Neural crest cell (in vitro differentiated cells): ENCODE measurements at regions not wholly inside any gene's neighbourhood (a gene's known extent, or its start where the extent isn't known, plus 50 kb on each side); places are given as distances from the start of the nearest gene placed in this dataset.
"Not testable (repeated sequence)": the region's sequence is repeated elsewhere in the genome, so short reads cannot be mapped to it uniquely, and the experiment has no call there.

ENCODE experiments used
- DNase-seq: peaks from one replicate; pipeline ENCODE4 v3.0.0; 2021; ENCODE audit warnings: low read depth, mixed read lengths, low spot score
- H3K27ac Mint-ChIP-seq: one replicate; pipeline ENCODE4 v1.8.0; 2021; ENCODE audit warnings: mild to moderate bottlenecking, mixed read lengths; ENCODE audit not compliant: unreplicated experiment
- H3K27me3 Mint-ChIP-seq: 2 replicates; pipeline ENCODE4 v1.8.0; 2021; ENCODE audit warnings: low read depth, mild to moderate bottlenecking, mixed read lengths
- H3K36me3 Mint-ChIP-seq: 2 replicates; pipeline ENCODE4 v1.8.0; 2021; ENCODE audit warnings: low read depth, mild to moderate bottlenecking, mixed read lengths
- H3K4me1 Mint-ChIP-seq: 2 replicates; pipeline ENCODE4 v1.8.0; 2021; ENCODE audit warnings: mixed read lengths
- H3K4me3 Mint-ChIP-seq: one replicate; pipeline ENCODE4 v1.8.0; 2021; ENCODE audit warnings: mild to moderate bottlenecking, mixed read lengths
- H3K9me3 Mint-ChIP-seq: 2 replicates; pipeline ENCODE4 v1.8.0; 2021; ENCODE audit warnings: mixed read lengths
- TF ChIP-seq, protein P1 (sequence below): fragments of 200-600 bp; sonication (generic); conservative IDR thresholded peaks from 2 replicates; pipeline ENCODE4 v1.5.0; 2021; ENCODE audit warnings: antibody characterized with exemption, mild to moderate bottlenecking

DNA sequence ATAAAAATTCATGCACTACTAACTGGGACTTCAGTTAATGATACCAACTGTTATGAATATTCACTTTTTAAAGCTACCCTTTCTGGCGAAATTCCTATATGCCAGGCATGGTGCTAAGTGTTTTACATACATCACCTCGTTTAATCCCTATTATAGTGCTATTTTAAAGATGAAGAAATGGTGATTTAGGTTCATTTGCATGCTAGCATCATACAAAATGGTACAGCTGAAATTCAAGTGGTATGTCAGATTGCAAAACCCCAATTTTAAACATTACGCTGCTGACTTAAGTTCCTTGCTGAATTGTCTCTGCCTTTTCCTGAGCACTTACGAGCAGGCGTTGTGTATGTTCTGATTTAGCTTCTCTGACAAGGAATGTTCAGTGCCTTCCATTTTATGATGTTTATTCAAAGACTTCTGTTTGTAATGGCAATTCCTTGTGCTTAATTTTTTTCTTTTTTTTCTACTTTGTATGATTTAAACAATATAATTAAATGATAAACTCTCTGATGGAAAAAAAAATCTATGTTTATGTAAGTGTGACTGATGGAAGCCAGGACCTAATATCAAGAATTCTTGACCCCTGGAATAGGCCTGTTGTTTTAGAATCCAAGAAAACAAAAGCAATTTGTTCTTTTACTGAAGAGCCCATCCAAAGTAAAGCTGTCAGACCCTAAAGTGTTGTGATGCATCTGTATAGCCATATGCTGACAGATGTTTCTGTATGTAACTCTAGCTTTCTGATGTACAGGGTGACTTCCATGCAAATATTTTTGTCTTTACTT, 148.1 kb downstream of the PCDH7 start:
- Mint-ChIP-seq H3K27ac (no peak overlapping the region), H3K4me1 (peaks cover 8% of the 10 kb centered on the region), H3K36me3 (no peaks in the 10 kb centered on the region), H3K4me3 (no peak overlapping the region), H3K27me3 (no peaks in the 10 kb centered on the region), H3K9me3 (peaks cover 3% of the 10 kb centered on the region)
- TF ChIP-seq, protein P1, sequence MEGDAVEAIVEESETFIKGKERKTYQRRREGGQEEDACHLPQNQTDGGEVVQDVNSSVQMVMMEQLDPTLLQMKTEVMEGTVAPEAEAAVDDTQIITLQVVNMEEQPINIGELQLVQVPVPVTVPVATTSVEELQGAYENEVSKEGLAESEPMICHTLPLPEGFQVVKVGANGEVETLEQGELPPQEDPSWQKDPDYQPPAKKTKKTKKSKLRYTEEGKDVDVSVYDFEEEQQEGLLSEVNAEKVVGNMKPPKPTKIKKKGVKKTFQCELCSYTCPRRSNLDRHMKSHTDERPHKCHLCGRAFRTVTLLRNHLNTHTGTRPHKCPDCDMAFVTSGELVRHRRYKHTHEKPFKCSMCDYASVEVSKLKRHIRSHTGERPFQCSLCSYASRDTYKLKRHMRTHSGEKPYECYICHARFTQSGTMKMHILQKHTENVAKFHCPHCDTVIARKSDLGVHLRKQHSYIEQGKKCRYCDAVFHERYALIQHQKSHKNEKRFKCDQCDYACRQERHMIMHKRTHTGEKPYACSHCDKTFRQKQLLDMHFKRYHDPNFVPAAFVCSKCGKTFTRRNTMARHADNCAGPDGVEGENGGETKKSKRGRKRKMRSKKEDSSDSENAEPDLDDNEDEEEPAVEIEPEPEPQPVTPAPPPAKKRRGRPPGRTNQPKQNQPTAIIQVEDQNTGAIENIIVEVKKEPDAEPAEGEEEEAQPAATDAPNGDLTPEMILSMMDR = no peak
- DNase-seq = no peak

DNA sequence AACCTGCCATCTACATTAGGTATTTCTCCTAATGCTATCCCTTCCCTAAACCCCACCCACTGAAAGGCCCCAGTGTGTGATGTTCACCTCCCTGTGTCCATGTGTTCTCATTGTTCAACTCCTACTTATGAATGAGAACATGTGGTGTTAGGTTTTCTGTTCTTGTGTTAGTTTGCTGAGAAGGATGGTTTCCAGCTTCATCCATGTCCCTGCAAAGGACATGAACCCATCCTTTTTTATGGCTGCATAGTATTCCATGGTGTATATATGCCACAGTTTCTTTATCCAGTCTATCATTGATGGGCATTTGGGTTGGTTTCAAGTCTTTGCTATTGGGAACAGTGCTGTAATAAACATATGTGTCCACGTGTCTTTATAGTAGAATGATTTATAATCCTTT, 149.2 kb downstream of the PCDH7 start:
- not testable (repeated sequence) for H3K4me1 Mint-ChIP-seq, H3K4me3 Mint-ChIP-seq, H3K36me3 Mint-ChIP-seq, H3K9me3 Mint-ChIP-seq, H3K27me3 Mint-ChIP-seq, H3K27ac Mint-ChIP-seq, DNase-seq

DNA sequence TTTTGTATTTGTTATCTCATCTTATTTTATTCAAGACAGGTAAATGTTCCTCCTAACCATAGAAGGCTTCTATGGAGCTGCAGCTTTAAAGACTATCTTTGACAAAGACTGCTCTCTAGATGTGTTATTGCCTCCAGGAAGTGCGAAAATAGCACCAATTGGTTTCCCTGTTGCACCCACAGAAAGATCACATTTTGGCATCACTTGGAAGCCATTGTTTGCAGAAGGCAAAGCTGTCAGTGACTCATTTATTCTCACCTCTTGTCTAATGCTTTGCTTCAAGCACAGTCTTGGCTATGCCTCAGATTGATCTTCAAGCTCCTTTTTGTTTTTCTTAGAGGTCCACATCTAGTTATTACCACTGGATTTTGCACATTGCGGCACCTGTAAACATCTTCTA, 150.3 kb downstream of the PCDH7 start:
- Mint-ChIP-seq H3K27ac (no peak overlapping the region), H3K4me3 (no peak overlapping the region), H3K9me3 (peaks cover 3% of the 10 kb centered on the region), H3K36me3 (no peaks in the 10 kb centered on the region), H3K27me3 (no peaks in the 10 kb centered on the region), H3K4me1 (peaks cover 8% of the 10 kb centered on the region)
- TF ChIP-seq, protein P1 = no peak
- no peak for DNase-seq

DNA sequence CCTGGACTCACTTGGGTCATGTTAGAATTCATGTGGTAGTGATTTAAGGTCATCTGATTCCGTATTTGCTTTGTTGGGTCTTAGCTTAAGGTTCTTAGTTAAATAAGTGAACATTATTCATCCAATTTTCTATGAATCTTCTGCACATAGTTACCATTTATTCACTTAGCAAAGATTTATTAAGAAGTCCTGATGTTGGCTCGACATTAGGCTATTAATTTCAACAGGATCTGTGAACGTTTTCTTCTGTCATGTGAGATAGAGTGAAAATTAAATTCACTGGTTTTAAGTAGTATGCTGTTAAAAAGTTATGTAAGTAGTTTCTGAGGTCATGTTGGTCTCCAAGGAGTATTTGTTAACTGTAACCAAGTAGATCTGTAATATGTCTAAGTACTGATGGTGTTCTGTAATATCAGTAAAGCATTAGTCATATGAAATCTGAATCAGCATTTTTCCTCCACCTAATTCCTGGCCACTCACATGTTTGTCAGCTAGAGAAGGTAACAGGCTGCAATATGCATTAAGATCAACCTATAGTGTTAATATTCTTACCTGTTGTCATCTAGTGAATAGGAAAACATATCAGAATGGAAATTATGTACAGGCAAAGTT, 155.6 kb downstream of the PCDH7 start:
- TF ChIP-seq, protein P1 = no peak
- Mint-ChIP-seq H3K9me3 (peaks cover 3% of the 10 kb centered on the region), H3K36me3 (no peaks in the 10 kb centered on the region), H3K4me3 (no peak overlapping the region), H3K27ac (no peak overlapping the region), H3K4me1 (no peaks in the 10 kb centered on the region), H3K27me3 (no peaks in the 10 kb centered on the region)
- DNase-seq = no peak

DNA sequence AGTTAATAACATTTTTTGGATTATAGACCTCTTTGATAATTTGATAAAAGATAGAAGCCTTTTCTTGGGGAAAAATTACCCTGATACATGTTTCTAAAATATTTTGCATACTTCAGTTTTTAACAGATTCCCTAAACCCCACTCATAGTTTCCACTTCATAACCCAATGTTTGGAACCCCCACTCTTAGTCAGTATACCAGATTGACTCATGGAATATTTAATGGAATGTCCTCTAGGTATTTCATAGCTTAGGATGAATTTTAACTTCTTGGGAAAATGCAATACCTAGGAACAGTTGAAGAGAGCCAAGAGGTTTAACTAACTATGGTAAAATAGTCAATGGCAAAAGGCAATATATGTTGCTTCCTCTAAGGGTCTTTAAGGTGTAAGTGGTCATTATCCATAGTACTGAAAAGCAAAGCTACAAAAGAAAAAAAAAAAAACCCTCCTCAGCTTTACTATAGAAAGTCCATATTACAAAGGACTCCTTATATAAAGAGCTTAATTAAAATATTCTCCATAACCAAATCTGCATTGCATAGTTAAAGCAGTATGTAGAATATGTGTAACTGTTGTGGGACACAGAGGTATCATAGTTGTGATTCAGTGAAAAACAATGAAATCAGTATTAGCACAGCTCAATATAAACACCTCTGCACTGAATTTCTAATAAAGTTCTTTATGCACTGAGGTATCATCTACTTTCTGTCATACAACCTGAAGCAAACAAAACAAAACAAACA, 159.9 kb downstream of the PCDH7 start:
- no peak for DNase-seq
- H3K4me3 Mint-ChIP-seq = no peak overlapping the region
- no peaks in the 10 kb centered on the region for H3K36me3 Mint-ChIP-seq
- H3K27me3 Mint-ChIP-seq = no peaks in the 10 kb centered on the region
- no peaks in the 10 kb centered on the region for H3K9me3 Mint-ChIP-seq
- TF ChIP-seq, protein P1 = no peak
- no peak overlapping the region for H3K27ac Mint-ChIP-seq
- H3K4me1 Mint-ChIP-seq = no peaks in the 10 kb centered on the region

DNA sequence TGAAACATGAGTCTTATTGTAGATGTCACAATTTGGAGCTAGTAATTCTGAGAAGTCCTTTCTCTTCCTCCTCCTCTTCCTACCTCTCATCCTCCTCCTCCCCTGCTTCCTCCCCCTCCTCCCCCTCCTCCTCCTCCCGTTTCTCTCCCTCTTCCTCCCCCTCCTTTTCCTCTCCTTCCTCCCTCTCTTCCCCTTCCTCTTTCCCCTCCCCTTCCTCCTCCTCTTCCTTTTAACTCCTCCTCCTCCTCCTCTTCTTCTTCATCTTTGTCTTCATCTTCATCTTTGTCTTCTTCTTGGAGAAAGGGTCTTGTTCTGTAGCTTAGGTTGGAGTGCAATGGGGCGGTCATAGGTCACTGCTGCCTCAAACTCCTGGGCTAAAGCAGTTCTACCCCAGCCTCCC, 161.8 kb downstream of the PCDH7 start:
- no peak overlapping the region for H3K4me3 Mint-ChIP-seq
- H3K4me1 Mint-ChIP-seq = no peaks in the 10 kb centered on the region
- H3K27me3 Mint-ChIP-seq = no peaks in the 10 kb centered on the region
- H3K36me3 Mint-ChIP-seq = no peaks in the 10 kb centered on the region
- no peak overlapping the region for H3K27ac Mint-ChIP-seq
- DNase-seq = no peak
- TF ChIP-seq, protein P1 = no peak
- no peaks in the 10 kb centered on the region for H3K9me3 Mint-ChIP-seq
